Osteoblast (primary cell): ENCODE measurements at regions not wholly inside any gene's neighbourhood (a gene's known extent, or its start where the extent isn't known, plus 50 kb on each side); places are given as distances from the start of the nearest gene placed in this dataset.

Experiments
- DNase-seq: peaks from one replicate; pipeline ENCODE4 v3.0.0; 2011; ENCODE audit warnings: low spot score, mixed read lengths; ENCODE audit not compliant: insufficient read length; ENCODE audit errors: missing footprints
- H2AFZ ChIP-seq: 2 replicates; pipeline ENCODE4 v1.6.0; 2011; ENCODE audit warnings: mild to moderate bottlenecking, low read length
- H3K27ac ChIP-seq: 2 replicates; pipeline ENCODE4 v1.5.1; 2011; ENCODE audit warnings: mild to moderate bottlenecking, low read depth, low read length, moderate library complexity
- H3K27me3 ChIP-seq: 2 replicates; pipeline ENCODE4 v1.6.0; 2012; ENCODE audit warnings: mild to moderate bottlenecking, control low read depth, inconsistent platforms, low read length, moderate library complexity; ENCODE audit not compliant: insufficient read depth
- H3K36me3 ChIP-seq: 2 replicates; pipeline ENCODE4 v1.5.1; 2011; ENCODE audit warnings: mild to moderate bottlenecking, low read length, control low read depth, moderate library complexity; ENCODE audit not compliant: insufficient read depth
- H3K4me1 ChIP-seq: 2 replicates; pipeline ENCODE4 v1.5.1; 2011; ENCODE audit warnings: mild to moderate bottlenecking, low read length, control low read depth, moderate library complexity; ENCODE audit not compliant: insufficient read depth
- H3K4me2 ChIP-seq: 2 replicates; pipeline ENCODE4 v1.6.0; 2011; ENCODE audit warnings: mild to moderate bottlenecking, low read length; ENCODE audit not compliant: insufficient read depth
- H3K4me3 ChIP-seq: fragments of 200-600 bp; sonication (generic); 3 replicates; pipeline ENCODE4 v1.5.1; 2012; ENCODE audit warnings: mild to moderate bottlenecking, low read length, inconsistent platforms; ENCODE audit not compliant: insufficient read depth
- H3K79me2 ChIP-seq: 2 replicates; pipeline ENCODE4 v1.6.0; 2012; ENCODE audit warnings: mild to moderate bottlenecking, low read length, control low read depth, inconsistent platforms; ENCODE audit not compliant: insufficient read depth
- H3K9me3 ChIP-seq: 2 replicates; pipeline ENCODE4 v1.5.1; 2011; ENCODE audit warnings: low read depth, low read length, control low read depth
- H4K20me1 ChIP-seq: 2 replicates; pipeline ENCODE4 v1.6.0; 2012; ENCODE audit warnings: mild to moderate bottlenecking, low read length, control low read depth; ENCODE audit not compliant: insufficient read depth
- TF ChIP-seq, protein P1 (sequence below): IDR thresholded peaks from 2 replicates; pipeline ENCODE4 v1.5.1; 2011; ENCODE audit warnings: mild to moderate bottlenecking, low read depth, low read length, moderate library complexity; ENCODE audit errors: extremely low read depth

DNA sequence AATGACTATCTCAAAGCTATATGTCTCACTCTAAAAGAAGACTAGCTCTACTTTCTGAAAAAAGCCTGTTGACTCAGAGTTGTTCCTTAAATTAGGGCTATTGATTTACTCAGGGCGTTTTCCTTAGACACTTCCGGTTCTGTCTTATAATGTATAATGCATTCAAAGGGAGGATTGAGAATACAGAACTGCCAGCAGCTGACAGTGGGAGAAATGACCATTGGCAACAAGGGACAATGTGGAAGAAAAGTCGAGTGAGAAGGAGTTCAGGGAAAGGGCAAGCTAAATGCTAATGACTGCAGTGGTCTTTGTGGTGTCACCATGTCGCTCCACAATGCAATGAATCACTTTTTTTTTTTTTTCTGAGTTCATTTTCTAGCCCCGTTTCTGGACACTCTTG is 65.7 kb upstream of the ANKH start:
- no peaks in the 10 kb centered on the region for H3K36me3 ChIP-seq
- DNase-seq = no peak
- H3K27me3 ChIP-seq = no peaks in the 10 kb centered on the region
- TF ChIP-seq, protein P1, sequence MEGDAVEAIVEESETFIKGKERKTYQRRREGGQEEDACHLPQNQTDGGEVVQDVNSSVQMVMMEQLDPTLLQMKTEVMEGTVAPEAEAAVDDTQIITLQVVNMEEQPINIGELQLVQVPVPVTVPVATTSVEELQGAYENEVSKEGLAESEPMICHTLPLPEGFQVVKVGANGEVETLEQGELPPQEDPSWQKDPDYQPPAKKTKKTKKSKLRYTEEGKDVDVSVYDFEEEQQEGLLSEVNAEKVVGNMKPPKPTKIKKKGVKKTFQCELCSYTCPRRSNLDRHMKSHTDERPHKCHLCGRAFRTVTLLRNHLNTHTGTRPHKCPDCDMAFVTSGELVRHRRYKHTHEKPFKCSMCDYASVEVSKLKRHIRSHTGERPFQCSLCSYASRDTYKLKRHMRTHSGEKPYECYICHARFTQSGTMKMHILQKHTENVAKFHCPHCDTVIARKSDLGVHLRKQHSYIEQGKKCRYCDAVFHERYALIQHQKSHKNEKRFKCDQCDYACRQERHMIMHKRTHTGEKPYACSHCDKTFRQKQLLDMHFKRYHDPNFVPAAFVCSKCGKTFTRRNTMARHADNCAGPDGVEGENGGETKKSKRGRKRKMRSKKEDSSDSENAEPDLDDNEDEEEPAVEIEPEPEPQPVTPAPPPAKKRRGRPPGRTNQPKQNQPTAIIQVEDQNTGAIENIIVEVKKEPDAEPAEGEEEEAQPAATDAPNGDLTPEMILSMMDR = no peak
- peaks cover 6% of the 10 kb centered on the region for H3K4me1 ChIP-seq
- no peak overlapping the region for H3K27ac ChIP-seq
- no peaks in the 10 kb centered on the region for H3K9me3 ChIP-seq
- no peak overlapping the region for H3K4me3 ChIP-seq
- H3K4me2 ChIP-seq = peak overlapping the region; percentile 15
- no peaks in the 10 kb centered on the region for H3K79me2 ChIP-seq
- H4K20me1 ChIP-seq = no peaks in the 10 kb centered on the region
- peak overlapping the region; percentile 56 for H2AFZ ChIP-seq

DNA sequence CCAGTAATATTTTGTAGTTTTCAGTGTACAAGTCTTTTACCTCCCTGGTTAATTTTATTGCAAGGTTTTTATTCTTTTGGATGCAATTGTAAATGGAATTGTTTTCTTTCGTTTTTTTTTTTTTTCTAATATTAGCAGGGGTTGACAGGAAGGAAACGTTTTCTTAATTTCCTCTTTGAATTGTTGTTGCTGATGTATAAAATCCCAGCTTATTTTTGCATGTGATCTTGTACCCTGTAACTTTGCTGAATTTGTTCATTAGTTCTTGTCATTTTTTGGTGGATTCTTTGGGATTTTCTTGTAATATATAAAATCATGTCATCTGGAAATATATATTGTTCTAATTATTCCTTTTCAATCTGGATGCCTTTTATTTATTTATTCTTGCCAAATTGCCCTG is 65.0 kb upstream of the ANKH start:
- H3K79me2 ChIP-seq = no peaks in the 10 kb centered on the region
- no peak for DNase-seq
- H3K4me3 ChIP-seq = no peak overlapping the region
- H3K4me2 ChIP-seq = no peak overlapping the region
- H4K20me1 ChIP-seq = no peaks in the 10 kb centered on the region
- no peaks in the 10 kb centered on the region for H3K27me3 ChIP-seq
- peaks cover 6% of the 10 kb centered on the region for H3K4me1 ChIP-seq
- H3K9me3 ChIP-seq = no peaks in the 10 kb centered on the region
- no peak overlapping the region for H3K27ac ChIP-seq
- no peak overlapping the region for H2AFZ ChIP-seq
- H3K36me3 ChIP-seq = no peaks in the 10 kb centered on the region
- TF ChIP-seq, protein P1 = no peak

DNA sequence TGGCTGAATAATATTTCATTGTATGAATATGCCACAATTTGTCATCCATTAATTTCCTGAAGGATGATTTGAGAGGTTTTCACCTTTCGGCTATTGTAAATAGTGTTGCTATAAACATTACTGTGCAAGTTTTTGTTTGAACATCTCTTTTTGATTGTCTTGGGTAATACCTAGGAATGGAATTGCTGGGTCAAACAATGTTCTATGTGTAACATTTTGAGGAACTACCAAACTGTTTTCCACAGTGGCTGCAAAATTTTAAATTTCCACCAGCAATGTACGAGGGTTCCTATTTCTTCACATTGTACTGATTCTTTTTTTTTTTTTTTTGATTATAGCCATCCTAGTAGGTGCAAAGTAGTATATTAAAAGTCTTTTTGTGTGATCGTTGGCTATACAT is 63.8 kb upstream of the ANKH start:
- no peaks in the 10 kb centered on the region for H3K79me2 ChIP-seq
- DNase-seq = no peak
- no peak overlapping the region for H3K4me2 ChIP-seq
- H3K9me3 ChIP-seq = no peaks in the 10 kb centered on the region
- H3K4me1 ChIP-seq = peaks cover 11% of the 10 kb centered on the region
- no peaks in the 10 kb centered on the region for H3K27me3 ChIP-seq
- TF ChIP-seq, protein P1 = no peak
- H3K36me3 ChIP-seq = no peaks in the 10 kb centered on the region
- H3K27ac ChIP-seq = no peak overlapping the region
- no peaks in the 10 kb centered on the region for H4K20me1 ChIP-seq
- H3K4me3 ChIP-seq = no peak overlapping the region
- H2AFZ ChIP-seq = no peak overlapping the region

DNA sequence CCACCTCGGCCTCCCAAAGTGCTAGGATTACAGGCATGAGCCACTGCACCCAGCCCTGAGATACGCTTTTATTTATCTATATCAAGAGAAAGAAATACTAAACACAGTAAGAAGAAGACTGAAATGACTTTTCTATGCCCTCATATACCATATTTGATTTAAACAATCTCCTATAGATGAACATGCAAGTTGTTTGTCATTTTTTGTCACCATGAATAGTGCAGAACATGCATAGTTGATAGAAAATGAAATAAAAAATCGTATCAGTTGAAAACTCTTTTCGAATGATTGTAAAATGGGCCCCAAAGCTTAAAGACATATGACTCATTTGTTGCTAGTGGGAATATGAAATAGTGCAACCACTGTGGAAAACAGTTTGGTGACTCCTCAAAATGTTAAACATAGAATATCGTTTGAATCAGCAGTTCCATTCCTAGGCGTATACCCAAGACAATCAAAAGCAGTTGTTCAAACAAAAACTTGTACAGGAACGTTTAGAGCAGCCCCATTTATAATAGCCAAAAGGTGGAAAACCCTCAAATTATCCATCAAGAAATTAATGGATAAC is 61.4 kb upstream of the ANKH start:
- peak overlapping the region; percentile 18 for H3K4me2 ChIP-seq
- no peak overlapping the region for H3K4me3 ChIP-seq
- H3K79me2 ChIP-seq = no peaks in the 10 kb centered on the region
- no peaks in the 10 kb centered on the region for H3K9me3 ChIP-seq
- H3K27ac ChIP-seq = peak overlapping the region; percentile 50
- H2AFZ ChIP-seq = peak overlapping the region; percentile 7
- no peaks in the 10 kb centered on the region for H3K36me3 ChIP-seq
- TF ChIP-seq, protein P1 = no peak
- no peaks in the 10 kb centered on the region for H4K20me1 ChIP-seq
- DNase-seq = peak; percentile 79
- peaks cover 29% of the 10 kb centered on the region for H3K4me1 ChIP-seq
- no peaks in the 10 kb centered on the region for H3K27me3 ChIP-seq
